HG03139 (cell line): ENCODE measurements at regions not wholly inside any gene's neighbourhood (a gene's known extent, or its start where the extent isn't known, plus 50 kb on each side); places are given as distances from the start of the nearest gene placed in this dataset.
"Not testable (repeated sequence)": the region's sequence is repeated elsewhere in the genome, so short reads cannot be mapped to it uniquely, and the experiment has no call there.

ENCODE experiments used
- ATAC-seq: cut with Tn5 transposase; IDR thresholded peaks from one replicate; pipeline ENCODE4 v1.9.1; 2021; ENCODE audit not compliant: unreplicated experiment

GRCh38 chr2:199216253-199216652 is 241.5 kb downstream of the SATB2 start:
- no peak for ATAC-seq

- no peak for ATAC-seq
Observed at GRCh38 chr2:199207011-199207410, 250.7 kb downstream of the SATB2 start.

- ATAC-seq, result no peak
Observed at GRCh38 chr2:199206536-199206935, 251.2 kb downstream of the SATB2 start.

GRCh38 chr2:199202964-199203363 is 254.8 kb downstream of the SATB2 start:
- no peak for ATAC-seq

- no peak for ATAC-seq
Observed at GRCh38 chr2:199201539-199201938, 256.2 kb downstream of the SATB2 start.

- ATAC-seq, result no peak
Observed at GRCh38 chr2:199199797-199200196, 257.9 kb downstream of the SATB2 start.

GRCh38 chr2:199197448-199197847 is 260.3 kb downstream of the SATB2 start:
- no peak for ATAC-seq

- ATAC-seq, result no peak
Observed at GRCh38 chr2:199196686-199197085, 261.1 kb downstream of the SATB2 start.

- ATAC-seq, result no peak
Observed at GRCh38 chr2:199195927-199196502, 261.7 kb downstream of the SATB2 start.

- ATAC-seq, result no peak
Observed at GRCh38 chr2:199191461-199191860, 266.3 kb downstream of the SATB2 start.

- no peak for ATAC-seq
Observed at GRCh38 chr2:199189229-199189628, 268.5 kb downstream of the SATB2 start.

- ATAC-seq, result no peak
Observed at GRCh38 chr2:199186301-199186751, 271.4 kb downstream of the SATB2 start.

GRCh38 chr2:199185174-199185573 is 272.6 kb downstream of the SATB2 start:
- not testable (repeated sequence) for ATAC-seq

- ATAC-seq, result no peak
Observed at GRCh38 chr2:199163613-199164458, 293.9 kb downstream of the SATB2 start.

GRCh38 chr2:199160677-199161465 is 296.9 kb downstream of the SATB2 start:
- no peak for ATAC-seq

- no peak for ATAC-seq
Observed at GRCh38 chr2:199160081-199160480, 297.7 kb downstream of the SATB2 start.

- ATAC-seq, result no peak
Observed at GRCh38 chr2:199148076-199148845, 309.5 kb downstream of the SATB2 start.

- ATAC-seq, result no peak
Observed at GRCh38 chr2:199147216-199147615, 310.5 kb downstream of the SATB2 start.

- no peak for ATAC-seq
Observed at GRCh38 chr2:199144546-199144945, 313.2 kb downstream of the SATB2 start.

GRCh38 chr2:199144036-199144435 is 313.7 kb downstream of the SATB2 start:
- no peak for ATAC-seq

- ATAC-seq, result no peak
Observed at GRCh38 chr2:199136681-199137080, 321.1 kb downstream of the SATB2 start.
